GM12878 (cell line): ENCODE measurements at regions not wholly inside any gene's neighbourhood (a gene's known extent, or its start where the extent isn't known, plus 50 kb on each side); places are given as distances from the start of the nearest gene placed in this dataset.

ENCODE experiments used
- CBFB ChIP-seq: IDR thresholded peaks from 2 replicates; pipeline ENCODE4 v1.6.1; 2016; ENCODE audit warnings: antibody characterized with exemption, low read depth
- CHD2 ChIP-seq: IDR thresholded peaks from 2 replicates; pipeline ENCODE4 v1.6.1; 2011; ENCODE audit warnings: low read depth, low read length, improper control_type of control experiment, borderline replicate concordance
- CREB1 ChIP-seq: IDR thresholded peaks from 2 replicates; pipeline ENCODE4 v1.6.1; 2012; ENCODE audit warnings: low read depth, mild to moderate bottlenecking, inconsistent platforms
- EGR1 ChIP-seq, 2 experiments: IDR thresholded peaks; 1 replicate in 1 of 2; 2 replicates in 1 of 2; pipeline ENCODE4 v1.6.1; 2011 to 2012; ENCODE audit warnings: low read depth in 2 of 2, low read length in 2 of 2, borderline replicate concordance in 1 of 2, mild to moderate bottlenecking in 1 of 2, moderate library complexity in 1 of 2
- FOXK2 ChIP-seq: fragments of 450-650 bp; IDR thresholded peaks from 2 replicates; pipeline ENCODE4 v1.6.1; 2017; ENCODE audit warnings: mild to moderate bottlenecking, moderate library complexity
- HDGF ChIP-seq: fragments of 450-650 bp; IDR thresholded peaks from 2 replicates; pipeline ENCODE4 v1.6.1; 2016; ENCODE audit warnings: antibody characterized with exemption
- IRF5 ChIP-seq: fragments of 450-650 bp; IDR thresholded peaks from 2 replicates; pipeline ENCODE4 v1.6.1; 2017; ENCODE audit warnings: borderline replicate concordance
- JUNB ChIP-seq: IDR thresholded peaks from 2 replicates; pipeline ENCODE4 v1.6.1; 2016; ENCODE audit warnings: antibody characterized with exemption, mild to moderate bottlenecking
- KDM1A ChIP-seq: fragments of 200-600 bp; sonication (generic); IDR thresholded peaks from 2 replicates; pipeline ENCODE4 v1.6.1; 2016; ENCODE audit warnings: borderline replicate concordance
- NFXL1 ChIP-seq: fragments of 450-650 bp; IDR thresholded peaks from 2 replicates; pipeline ENCODE4 v1.6.1; 2017; ENCODE audit warnings: antibody characterized with exemption, mild to moderate bottlenecking, borderline replicate concordance
- NFYB ChIP-seq: IDR thresholded peaks from 2 replicates; pipeline ENCODE4 v1.6.1; 2011; ENCODE audit warnings: low read depth, mild to moderate bottlenecking, low read length, improper control_type of control experiment, moderate library complexity; ENCODE audit not compliant: insufficient read depth
- PBX3 ChIP-seq: IDR thresholded peaks from 2 replicates; pipeline ENCODE4 v1.6.1; 2011; ENCODE audit warnings: mild to moderate bottlenecking, low read depth, low read length, moderate library complexity; ENCODE audit not compliant: insufficient replicate concordance
- POU2F2 ChIP-seq: IDR thresholded peaks from 3 replicates; pipeline ENCODE4 v1.6.1; 2011; ENCODE audit warnings: low read depth, mild to moderate bottlenecking, low read length, borderline replicate concordance
- SPI1 ChIP-seq: IDR thresholded peaks from 2 replicates; pipeline ENCODE4 v1.6.1; 2011; ENCODE audit warnings: low read depth, mild to moderate bottlenecking, low read length, moderate library complexity, borderline replicate concordance; ENCODE audit not compliant: insufficient read depth
- SREBF2 ChIP-seq: IDR thresholded peaks from 2 replicates; pipeline ENCODE4 v1.6.1; 2012; ENCODE audit warnings: mild to moderate bottlenecking, low read length
- TCF12 ChIP-seq: IDR thresholded peaks from 2 replicates; pipeline ENCODE4 v1.6.1; 2011; ENCODE audit warnings: low read depth, mild to moderate bottlenecking, low read length
- YY1 ChIP-seq: IDR thresholded peaks from 2 replicates; pipeline ENCODE4 v1.6.1; 2011; ENCODE audit warnings: low read depth, mild to moderate bottlenecking, low read length
- ZNF217 ChIP-seq: fragments of 450-650 bp; IDR thresholded peaks from 2 replicates; pipeline ENCODE4 v1.6.1; 2017; ENCODE audit warnings: antibody characterized with exemption, mild to moderate bottlenecking
- ZNF622 ChIP-seq: fragments of 450-650 bp; IDR thresholded peaks from 2 replicates; pipeline ENCODE4 v1.6.1; 2017; ENCODE audit warnings: mild to moderate bottlenecking, inconsistent platforms
- ZSCAN29 ChIP-seq: fragments of 450-650 bp; IDR thresholded peaks from 2 replicates; pipeline ENCODE4 v1.6.1; 2017; ENCODE audit warnings: mild to moderate bottlenecking, moderate library complexity
- ZZZ3 ChIP-seq: IDR thresholded peaks from 2 replicates; pipeline ENCODE4 v1.6.1; 2011; ENCODE audit warnings: low read depth; ENCODE audit not compliant: control insufficient read depth, insufficient read length
- TF ChIP-seq, protein P1 (sequence below): fragments of 150-350 bp; IDR thresholded peaks from 2 replicates; pipeline ENCODE4 v1.6.1; 2014; ENCODE audit warnings: mild to moderate bottlenecking, low read depth, low read length
- TF ChIP-seq, protein P2 (sequence below): fragments of 450-650 bp; IDR thresholded peaks from 2 replicates; pipeline ENCODE4 v1.6.1; 2016; ENCODE audit warnings: mild to moderate bottlenecking
- TF ChIP-seq, protein P3 (sequence below): fragments of 450-650 bp; IDR thresholded peaks from 2 replicates; pipeline ENCODE4 v1.6.1; 2018; ENCODE audit warnings: mild to moderate bottlenecking, low read depth, moderate library complexity; ENCODE audit not compliant: partially characterized antibody

GRCh38 chr6:154675602-154676088, 57.6 kb upstream of the SCAF8 start (continued):
- TF ChIP-seq KDM1A (no peak), FOXK2 (no peak), SPI1 (no peak), NFYB (no peak), POU2F2 (peak; percentile 56; the same call in 1 of the 3 replicates), PBX3 (no peak), NFXL1 (no peak), YY1 (peak; percentile 89), ZSCAN29 (no peak), CREB1 (0 out of 2 replicates have a peak, but pooled peaks have one; percentile 26), IRF5 (no peak), TCF12 (no peak), ZNF217 (no peak), ZZZ3 (no peak), CBFB (no peak), JUNB (no peak), HDGF (no peak), EGR1 (IDR thresholded peaks at IDR 0.05; ENCODE audit: borderline replicate concordance in 1 of 2, low read depth in 2 of 2, low read length in 2 of 2) (no peak), SREBF2 (no peak), ZNF622 (no peak), CHD2 (no peak)
- TF ChIP-seq, protein P1, sequence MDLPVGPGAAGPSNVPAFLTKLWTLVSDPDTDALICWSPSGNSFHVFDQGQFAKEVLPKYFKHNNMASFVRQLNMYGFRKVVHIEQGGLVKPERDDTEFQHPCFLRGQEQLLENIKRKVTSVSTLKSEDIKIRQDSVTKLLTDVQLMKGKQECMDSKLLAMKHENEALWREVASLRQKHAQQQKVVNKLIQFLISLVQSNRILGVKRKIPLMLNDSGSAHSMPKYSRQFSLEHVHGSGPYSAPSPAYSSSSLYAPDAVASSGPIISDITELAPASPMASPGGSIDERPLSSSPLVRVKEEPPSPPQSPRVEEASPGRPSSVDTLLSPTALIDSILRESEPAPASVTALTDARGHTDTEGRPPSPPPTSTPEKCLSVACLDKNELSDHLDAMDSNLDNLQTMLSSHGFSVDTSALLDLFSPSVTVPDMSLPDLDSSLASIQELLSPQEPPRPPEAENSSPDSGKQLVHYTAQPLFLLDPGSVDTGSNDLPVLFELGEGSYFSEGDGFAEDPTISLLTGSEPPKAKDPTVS: no peak
- TF ChIP-seq, protein P2, sequence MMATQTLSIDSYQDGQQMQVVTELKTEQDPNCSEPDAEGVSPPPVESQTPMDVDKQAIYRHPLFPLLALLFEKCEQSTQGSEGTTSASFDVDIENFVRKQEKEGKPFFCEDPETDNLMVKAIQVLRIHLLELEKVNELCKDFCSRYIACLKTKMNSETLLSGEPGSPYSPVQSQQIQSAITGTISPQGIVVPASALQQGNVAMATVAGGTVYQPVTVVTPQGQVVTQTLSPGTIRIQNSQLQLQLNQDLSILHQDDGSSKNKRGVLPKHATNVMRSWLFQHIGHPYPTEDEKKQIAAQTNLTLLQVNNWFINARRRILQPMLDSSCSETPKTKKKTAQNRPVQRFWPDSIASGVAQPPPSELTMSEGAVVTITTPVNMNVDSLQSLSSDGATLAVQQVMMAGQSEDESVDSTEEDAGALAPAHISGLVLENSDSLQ: peak; percentile 63; the same call in 1 of the 2 replicates
- TF ChIP-seq, protein P3, sequence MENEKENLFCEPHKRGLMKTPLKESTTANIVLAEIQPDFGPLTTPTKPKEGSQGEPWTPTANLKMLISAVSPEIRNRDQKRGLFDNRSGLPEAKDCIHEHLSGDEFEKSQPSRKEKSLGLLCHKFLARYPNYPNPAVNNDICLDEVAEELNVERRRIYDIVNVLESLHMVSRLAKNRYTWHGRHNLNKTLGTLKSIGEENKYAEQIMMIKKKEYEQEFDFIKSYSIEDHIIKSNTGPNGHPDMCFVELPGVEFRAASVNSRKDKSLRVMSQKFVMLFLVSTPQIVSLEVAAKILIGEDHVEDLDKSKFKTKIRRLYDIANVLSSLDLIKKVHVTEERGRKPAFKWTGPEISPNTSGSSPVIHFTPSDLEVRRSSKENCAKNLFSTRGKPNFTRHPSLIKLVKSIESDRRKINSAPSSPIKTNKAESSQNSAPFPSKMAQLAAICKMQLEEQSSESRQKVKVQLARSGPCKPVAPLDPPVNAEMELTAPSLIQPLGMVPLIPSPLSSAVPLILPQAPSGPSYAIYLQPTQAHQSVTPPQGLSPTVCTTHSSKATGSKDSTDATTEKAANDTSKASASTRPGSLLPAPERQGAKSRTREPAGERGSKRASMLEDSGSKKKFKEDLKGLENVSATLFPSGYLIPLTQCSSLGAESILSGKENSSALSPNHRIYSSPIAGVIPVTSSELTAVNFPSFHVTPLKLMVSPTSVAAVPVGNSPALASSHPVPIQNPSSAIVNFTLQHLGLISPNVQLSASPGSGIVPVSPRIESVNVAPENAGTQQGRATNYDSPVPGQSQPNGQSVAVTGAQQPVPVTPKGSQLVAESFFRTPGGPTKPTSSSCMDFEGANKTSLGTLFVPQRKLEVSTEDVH: no peak
